DND-41 (cell line): ENCODE measurements at regions not wholly inside any gene's neighbourhood (a gene's known extent, or its start where the extent isn't known, plus 50 kb on each side); places are given as distances from the start of the nearest gene placed in this dataset.

Source experiments
- ATAC-seq: fragments of 200-7000 bp; cut with Tn5 transposase; 3 replicates; pipeline ENCODE4 v1.9.1; 2021; ENCODE audit warnings: low read depth; ENCODE audit not compliant: insufficient read depth
- DNase-seq: peaks from one replicate; pipeline ENCODE4 v3.0.0-alpha.2; 2020
- H2AFZ ChIP-seq: 2 replicates; pipeline ENCODE4 v1.6.0; 2012; ENCODE audit warnings: low read depth, low read length
- H3K27ac ChIP-seq: 2 replicates; pipeline ENCODE4 v1.5.1; 2012; ENCODE audit warnings: low read length, inconsistent platforms
- H3K27me3 ChIP-seq: fragments of 200-600 bp; sonication (generic); 2 replicates; pipeline ENCODE4 v1.6.0; 2012; ENCODE audit warnings: low read length, mild to moderate bottlenecking, inconsistent platforms; ENCODE audit not compliant: insufficient read depth, poor library complexity
- H3K36me3 ChIP-seq: 2 replicates; pipeline ENCODE4 v1.5.1; 2012; ENCODE audit warnings: low read length, inconsistent platforms; ENCODE audit not compliant: insufficient read depth
- H3K4me1 ChIP-seq: 2 replicates; pipeline ENCODE4 v1.5.1; 2012; ENCODE audit warnings: mild to moderate bottlenecking, low read length; ENCODE audit not compliant: insufficient read depth
- H3K4me2 ChIP-seq: 2 replicates; pipeline ENCODE4 v1.6.0; 2012; ENCODE audit warnings: mild to moderate bottlenecking, moderate library complexity, low read length, inconsistent platforms; ENCODE audit not compliant: insufficient read depth
- H3K4me3 ChIP-seq, 2 experiments: fragments of 200-600 bp in 1 of 2; shearing (Covaris generic) in 1 of 2; 2 replicates each; pipeline ENCODE4 v1.5.1; 2012 to 2016; ENCODE audit warnings: inconsistent platforms in 2 of 2, low read length in 2 of 2, mild to moderate bottlenecking in 2 of 2, low read depth in 1 of 2, moderate library complexity in 1 of 2
- H3K79me2 ChIP-seq: 2 replicates; pipeline ENCODE4 v1.6.0; 2012; ENCODE audit warnings: low read length, inconsistent platforms; ENCODE audit not compliant: insufficient read depth
- H3K9ac ChIP-seq: 2 replicates; pipeline ENCODE4 v1.6.0; 2012; ENCODE audit warnings: low read depth, mild to moderate bottlenecking, inconsistent platforms, low read length, moderate library complexity
- H3K9me3 ChIP-seq: 2 replicates; pipeline ENCODE4 v1.5.1; 2012; ENCODE audit warnings: low read length, moderate library complexity, mild to moderate bottlenecking, inconsistent platforms; ENCODE audit not compliant: insufficient read depth, severe bottlenecking
- H4K20me1 ChIP-seq: 2 replicates; pipeline ENCODE4 v1.6.0; 2012; ENCODE audit warnings: low read length; ENCODE audit not compliant: insufficient read depth
- EZH2 ChIP-seq: IDR thresholded peaks from 3 replicates; pipeline ENCODE4 v1.6.1; 2012; ENCODE audit warnings: borderline replicate concordance, low read depth, mild to moderate bottlenecking, moderate library complexity, low read length, inconsistent platforms; ENCODE audit not compliant: severe bottlenecking
- TF ChIP-seq, protein P1 (sequence below): IDR thresholded peaks from 2 replicates; pipeline ENCODE4 v1.5.1; 2012; ENCODE audit warnings: borderline replicate concordance, low read length, moderate library complexity, mild to moderate bottlenecking; ENCODE audit not compliant: poor library complexity, severe bottlenecking; ENCODE audit errors: extremely low read depth

DNA sequence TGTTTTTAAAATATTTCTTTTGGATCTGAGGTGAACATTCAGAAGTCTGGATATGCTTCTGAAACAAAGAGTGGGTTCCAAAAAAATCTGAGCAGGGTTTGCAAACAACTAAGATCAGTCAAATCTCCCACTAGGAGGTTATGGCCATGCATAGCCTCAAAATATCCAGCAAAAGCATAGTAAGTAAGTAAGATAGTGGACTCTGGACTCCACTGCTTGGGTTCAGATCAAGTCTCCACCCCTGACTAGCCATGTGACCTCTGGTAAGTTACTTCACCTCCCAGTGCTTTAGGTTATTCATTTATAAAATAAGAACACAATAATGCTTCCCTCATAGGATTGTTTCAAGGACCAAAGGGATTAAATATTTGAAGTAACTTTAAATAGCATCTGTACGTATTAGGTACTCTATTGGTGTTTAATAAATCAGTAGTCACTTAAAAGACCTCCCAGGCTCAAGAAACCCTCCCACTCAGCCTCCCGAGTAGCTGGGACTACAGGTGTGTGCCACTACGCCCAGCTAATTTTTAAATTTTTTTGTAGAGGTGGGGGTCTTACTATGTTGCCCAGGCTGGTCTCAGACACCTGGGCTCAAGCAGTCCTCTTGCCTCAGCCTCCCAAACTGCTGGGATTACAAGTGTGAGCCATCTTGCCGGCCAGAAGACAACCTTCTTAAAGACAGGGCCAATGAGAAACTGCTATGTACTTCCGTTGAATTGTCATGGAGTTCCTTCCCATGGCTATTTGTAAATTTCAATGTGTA, 95.7 kb upstream of the SOX5 start:
- H3K9ac ChIP-seq, result no peak overlapping the region
- H3K27ac ChIP-seq, result no peak overlapping the region; the same call in 1 of the 2 replicates
- no peaks in the 10 kb centered on the region for H3K79me2 ChIP-seq
- ATAC-seq, result no peak
- H3K36me3 ChIP-seq, result no peaks in the 10 kb centered on the region
- no peaks in the 10 kb centered on the region for H3K27me3 ChIP-seq
- no peaks in the 10 kb centered on the region for H4K20me1 ChIP-seq
- H3K9me3 ChIP-seq, result peaks cover 4% of the 10 kb centered on the region
- TF ChIP-seq EZH2, result no peak
- TF ChIP-seq, protein P1, sequence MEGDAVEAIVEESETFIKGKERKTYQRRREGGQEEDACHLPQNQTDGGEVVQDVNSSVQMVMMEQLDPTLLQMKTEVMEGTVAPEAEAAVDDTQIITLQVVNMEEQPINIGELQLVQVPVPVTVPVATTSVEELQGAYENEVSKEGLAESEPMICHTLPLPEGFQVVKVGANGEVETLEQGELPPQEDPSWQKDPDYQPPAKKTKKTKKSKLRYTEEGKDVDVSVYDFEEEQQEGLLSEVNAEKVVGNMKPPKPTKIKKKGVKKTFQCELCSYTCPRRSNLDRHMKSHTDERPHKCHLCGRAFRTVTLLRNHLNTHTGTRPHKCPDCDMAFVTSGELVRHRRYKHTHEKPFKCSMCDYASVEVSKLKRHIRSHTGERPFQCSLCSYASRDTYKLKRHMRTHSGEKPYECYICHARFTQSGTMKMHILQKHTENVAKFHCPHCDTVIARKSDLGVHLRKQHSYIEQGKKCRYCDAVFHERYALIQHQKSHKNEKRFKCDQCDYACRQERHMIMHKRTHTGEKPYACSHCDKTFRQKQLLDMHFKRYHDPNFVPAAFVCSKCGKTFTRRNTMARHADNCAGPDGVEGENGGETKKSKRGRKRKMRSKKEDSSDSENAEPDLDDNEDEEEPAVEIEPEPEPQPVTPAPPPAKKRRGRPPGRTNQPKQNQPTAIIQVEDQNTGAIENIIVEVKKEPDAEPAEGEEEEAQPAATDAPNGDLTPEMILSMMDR, result no peak
- H3K4me1 ChIP-seq, result peaks cover 24% of the 10 kb centered on the region
- no peak overlapping the region for H2AFZ ChIP-seq
- H3K4me2 ChIP-seq, result no peak overlapping the region
- no peak overlapping the region for H3K4me3 ChIP-seq
- no peak for DNase-seq

DNA sequence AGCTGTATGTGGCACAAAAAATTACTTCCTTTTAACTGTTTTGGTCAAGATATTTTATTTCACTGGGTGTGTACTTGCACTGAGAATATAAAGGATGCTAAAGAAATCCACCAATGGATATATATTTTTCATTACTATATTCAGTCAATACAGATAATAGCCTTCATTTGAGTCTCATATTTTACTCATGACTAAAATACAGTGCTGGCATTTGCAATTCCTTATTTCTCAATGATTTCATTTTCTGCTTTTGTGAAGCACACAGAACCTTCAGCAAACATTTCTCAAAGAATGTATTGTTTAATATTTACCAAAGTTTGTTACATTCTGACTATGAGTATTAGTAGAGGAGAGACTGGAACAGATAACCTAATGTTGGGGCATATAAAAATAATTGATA, 93.2 kb upstream of the SOX5 start:
- H3K27me3 ChIP-seq, result no peaks in the 10 kb centered on the region
- ATAC-seq, result no peak
- no peaks in the 10 kb centered on the region for H4K20me1 ChIP-seq
- H3K9me3 ChIP-seq, result no peaks in the 10 kb centered on the region
- no peak for DNase-seq
- no peak overlapping the region for H2AFZ ChIP-seq
- H3K4me1 ChIP-seq, result peaks cover 19% of the 10 kb centered on the region
- no peaks in the 10 kb centered on the region for H3K79me2 ChIP-seq
- H3K4me3 ChIP-seq, result no peak overlapping the region
- TF ChIP-seq, protein P1, result no peak
- no peak for TF ChIP-seq EZH2
- H3K27ac ChIP-seq, result no peak overlapping the region
- no peak overlapping the region for H3K9ac ChIP-seq
- H3K36me3 ChIP-seq, result no peaks in the 10 kb centered on the region
- H3K4me2 ChIP-seq, result no peak overlapping the region

DNA sequence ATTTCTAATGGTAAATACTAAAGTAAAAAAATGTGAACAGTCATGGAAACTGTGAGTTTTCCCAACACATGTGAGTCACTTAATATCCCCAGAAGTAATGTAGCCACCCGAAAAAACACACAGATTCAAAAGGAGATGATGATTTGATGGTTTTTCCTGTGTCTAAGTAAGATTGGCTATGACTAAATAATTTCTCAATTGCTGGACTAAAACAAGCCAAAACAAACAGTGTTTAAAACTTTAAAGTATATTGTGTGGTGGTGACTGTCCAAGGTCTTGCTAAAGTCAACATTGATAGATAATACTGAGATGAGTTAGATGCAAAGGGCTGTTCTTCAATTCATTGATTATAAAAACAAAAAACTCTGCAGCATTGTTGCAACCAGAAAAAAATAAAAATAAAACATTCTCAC, 89.6 kb upstream of the SOX5 start:
- DNase-seq (no peak), ATAC-seq (no peak)
- Histone ChIP-seq H3K4me3 (no peak overlapping the region), H3K27ac (no peak overlapping the region), H3K9ac (no peak overlapping the region), H2AFZ (no peak overlapping the region), H3K9me3 (no peaks in the 10 kb centered on the region), H3K4me2 (no peak overlapping the region), H4K20me1 (no peaks in the 10 kb centered on the region), H3K79me2 (no peaks in the 10 kb centered on the region), H3K36me3 (no peaks in the 10 kb centered on the region), H3K4me1 (no peaks in the 10 kb centered on the region), H3K27me3 (no peaks in the 10 kb centered on the region)
- TF ChIP-seq, protein P1, result no peak
- no peak for TF ChIP-seq EZH2
